Lower leg skin (tissue), 3 donors: ENCODE measurements at regions not wholly inside any gene's neighbourhood (a gene's known extent, or its start where the extent isn't known, plus 50 kb on each side); places are given as distances from the start of the nearest gene placed in this dataset.

Source experiments
- CTCF ChIP-seq, 3 donors: fragments of 450-650 bp; IDR thresholded peaks; one replicate each; pipeline ENCODE4 v1.5.1; 2016; ENCODE audit warnings: antibody characterized with exemption in 3 of 3, mild to moderate bottlenecking in 3 of 3, moderate library complexity in 2 of 3
- POLR2A ChIP-seq, 2 donors: fragments of 450-650 bp; IDR thresholded peaks; one replicate each; pipeline ENCODE4 v1.6.1; 2016 to 2017; ENCODE audit warnings: antibody characterized with exemption in 2 of 2, mild to moderate bottlenecking in 1 of 2, moderate library complexity in 1 of 2

GRCh38 chr13:65825039-65825438, 1405.1 kb downstream of the PCDH9 start:
- TF ChIP-seq POLR2A (IDR thresholded peaks at IDR 0.05) = no peak
- TF ChIP-seq CTCF (IDR thresholded peaks at IDR 0.05) = no peak
